ENCODE measurements at regions not wholly inside any gene's neighbourhood (a gene's known extent, or its start where the extent isn't known, plus 50 kb on each side); places are given as distances from the start of the nearest gene placed in this dataset.
A peak's percentile ranks its signal among the peaks of the same experiment; 100 is the strongest.

- DNase-seq = no peak
These were observed 60.5 kb upstream of the MEDAG start for GRCh38 chr13:30845297-30846214.

GRCh38 chr13:30846311-30846710 is 59.8 kb upstream of the MEDAG start:
- DNase-seq = no peak

GRCh38 chr13:30846866-30847265 is 59.2 kb upstream of the MEDAG start:
- peak; percentile 36 for DNase-seq

DNA sequence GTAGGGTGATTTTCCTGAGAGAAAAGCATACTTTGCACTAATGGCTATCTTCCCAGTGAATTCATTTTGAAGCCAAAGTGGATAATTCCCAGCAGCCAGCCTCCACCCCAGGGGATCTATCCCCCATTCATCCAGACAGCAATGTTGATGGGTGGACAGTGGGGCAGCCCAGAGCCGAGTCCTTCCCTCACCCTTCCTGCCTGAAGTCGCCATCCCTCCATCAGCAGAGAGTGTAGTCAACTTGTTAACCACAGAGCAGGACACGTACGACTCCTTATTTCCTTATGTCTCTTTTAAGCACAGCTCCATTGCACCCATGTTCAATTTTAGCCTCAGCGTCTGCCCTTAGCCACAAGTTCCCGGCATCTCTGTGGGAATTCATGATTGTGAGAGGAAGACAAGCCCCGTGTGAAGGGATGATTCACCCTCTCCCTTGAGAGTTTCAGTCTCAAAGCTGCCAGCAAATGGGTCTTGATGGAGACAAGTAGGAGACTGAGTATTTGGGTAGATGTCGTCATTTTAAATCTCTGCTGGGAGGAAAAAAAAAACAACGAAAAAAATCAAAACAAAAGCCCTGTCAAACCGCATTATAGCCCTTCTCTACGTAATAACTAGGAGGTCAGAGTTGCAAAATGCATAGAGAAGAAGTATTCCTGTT is 58.3 kb upstream of the MEDAG start:
- DNase-seq = peak; percentile 71

DNA sequence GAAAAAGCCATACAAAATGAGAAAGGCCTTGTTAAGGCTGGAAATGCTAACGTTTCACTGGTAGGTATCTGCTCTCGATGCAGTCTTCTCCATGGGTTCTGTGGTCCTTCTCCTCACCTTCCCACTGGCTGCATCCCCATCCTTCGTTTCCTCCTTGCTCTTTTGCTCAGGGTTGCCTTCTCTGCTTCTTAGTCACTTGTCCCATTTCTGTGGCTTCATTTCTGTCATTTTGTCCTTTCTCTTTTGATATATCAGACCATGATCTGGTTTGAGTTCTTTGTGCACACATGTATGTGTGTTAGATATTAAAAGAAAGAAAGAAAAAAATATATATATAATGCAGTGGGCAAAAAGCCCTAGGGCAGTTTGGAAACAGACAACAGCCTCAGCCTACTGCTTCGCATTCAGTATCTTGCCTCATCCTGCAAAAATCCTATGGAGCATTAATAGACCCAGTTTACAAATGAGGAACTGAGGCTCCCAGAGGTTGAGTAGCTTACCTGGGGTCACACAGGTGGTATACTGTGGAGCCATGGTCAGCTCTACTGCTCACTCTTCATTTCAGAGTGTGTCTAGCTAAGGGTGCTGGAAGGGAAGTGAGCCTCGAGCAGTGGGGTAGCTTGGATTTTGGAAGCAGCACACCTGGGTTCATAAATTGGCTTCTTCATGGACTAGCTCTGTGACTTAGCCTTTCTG is 57.6 kb upstream of the MEDAG start:
- DNase-seq = peak; percentile 68

- DNase-seq = no peak
These were observed 56.5 kb upstream of the MEDAG start for GRCh38 chr13:30849611-30850010.

GRCh38 chr13:30850204-30850866 is 55.7 kb upstream of the MEDAG start:
- no peak for DNase-seq

DNA sequence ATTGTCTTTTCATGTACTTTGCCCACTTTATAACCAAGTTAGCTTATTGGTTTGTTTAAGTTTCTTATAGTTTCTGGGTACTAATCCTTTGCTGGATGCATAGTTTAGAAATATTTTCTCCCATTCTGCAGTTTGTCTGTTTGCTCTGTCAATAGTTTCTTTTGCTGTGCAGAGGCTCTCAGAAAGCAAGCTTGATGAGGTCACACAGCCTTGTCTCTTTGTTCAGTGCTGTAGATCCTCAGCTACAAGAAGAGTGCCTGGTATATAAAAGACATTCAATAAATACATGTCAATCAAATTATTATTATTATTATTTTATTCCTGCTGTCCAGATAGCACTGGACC is 55.2 kb upstream of the MEDAG start:
- DNase-seq = no peak

- DNase-seq = no peak
These were observed 54.4 kb upstream of the MEDAG start for GRCh38 chr13:30851697-30852096.

DNA sequence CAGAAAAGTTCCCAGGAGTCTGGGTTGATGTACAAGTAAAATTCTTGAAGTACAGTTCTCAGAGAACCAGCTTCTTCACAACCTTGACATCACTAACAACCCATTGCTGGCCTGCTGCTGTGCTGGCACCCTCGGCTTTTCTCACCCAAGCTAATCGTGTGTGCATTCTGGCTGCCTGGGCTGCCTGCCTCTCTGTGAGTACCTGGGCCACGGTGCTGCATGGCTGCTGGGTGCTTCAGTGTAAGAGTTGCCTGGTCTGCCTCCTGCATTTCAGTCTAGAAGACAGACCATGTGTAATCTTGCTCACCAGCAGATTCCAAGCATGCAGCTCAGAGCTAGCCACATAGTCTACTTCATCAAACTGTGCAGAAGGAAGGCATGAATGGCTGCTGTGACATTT is 50.5 kb upstream of the MEDAG start:
- DNase-seq = no peak

- no peak for DNase-seq
These were observed 49.9 kb upstream of the MEDAG start for GRCh38 chr13:30856005-30856790.

Data from activated CD4-positive, alpha-beta T cell treated with anti-CD3 and anti-CD28 coated beads, Interleukin-10, Interleukin-2, amounts not matched to agents 100 ng/mL and 50 ng/mL, durations not matched to agents 16 hours and 8 hours (primary cell).